Naive thymus-derived CD4-positive, alpha-beta T cell (primary cell): ENCODE measurements at regions not wholly inside any gene's neighbourhood (a gene's known extent, or its start where the extent isn't known, plus 50 kb on each side); places are given as distances from the start of the nearest gene placed in this dataset.
A peak's percentile ranks its signal among the peaks of the same experiment; 100 is the strongest.

Experiments
- ATAC-seq: fragments of 150-1000 bp; cut with Tn5 transposase; 2 replicates; pipeline ENCODE4 v1.10.0; 2021; ENCODE audit warnings: mild to moderate bottlenecking, moderate library complexity
- CTCF ChIA-PET: fragments of 350-600 bp; sonication (Branson Sonifier 250); formaldehyde crosslinking; loops from one replicate; lab custom pipeline; 2021; ENCODE audit warnings: antibody characterized with exemption; lab: Charles Lee
- POLR2A ChIA-PET: fragments of 350-600 bp; sonication (Branson Sonifier 250); formaldehyde crosslinking; loops from one replicate; lab custom pipeline; 2021; ENCODE audit warnings: antibody characterized with exemption, inconsistent platforms; lab: Charles Lee
- DNase-seq, 9 donors: peaks; one replicate each; pipeline versions ENCODE4 v3.0.0 to v3.0.0-alpha.2; 2020 to 2022; ENCODE audit warnings: mixed read lengths in 1 of 9
- H3K27ac ChIP-seq: one replicate; pipeline ENCODE4 v1.7.0; 2013; ENCODE audit warnings: mild to moderate bottlenecking, low read depth, low read length, moderate library complexity
- H3K27me3 ChIP-seq, 2 donors: one replicate each; pipeline ENCODE4 v1.7.0; 2013; ENCODE audit warnings: low read length in 2 of 2, mild to moderate bottlenecking in 2 of 2, moderate library complexity in 2 of 2; ENCODE audit not compliant: control insufficient read depth in 2 of 2, insufficient read depth in 2 of 2
- H3K36me3 ChIP-seq, 3 experiments: 1 replicate in 2 of 3; 2 replicates in 1 of 3; pipeline ENCODE4 v1.7.0; 2013; ENCODE audit warnings: low read length in 3 of 3, mild to moderate bottlenecking in 3 of 3, moderate library complexity in 1 of 3; ENCODE audit not compliant: insufficient read depth in 3 of 3, control insufficient read depth in 2 of 3
- H3K4me1 ChIP-seq, 2 donors: one replicate each; pipeline ENCODE4 v1.7.0; 2013; ENCODE audit warnings: low read length in 2 of 2, mild to moderate bottlenecking in 2 of 2, moderate library complexity in 1 of 2; ENCODE audit not compliant: control insufficient read depth in 2 of 2, insufficient read depth in 2 of 2
- H3K4me3 ChIP-seq: 2 replicates; pipeline ENCODE4 v1.7.0; 2013; ENCODE audit warnings: mild to moderate bottlenecking, low read length
- H3K9me3 ChIP-seq, 3 experiments: 1 replicate in 2 of 3; 2 replicates in 1 of 3; pipeline ENCODE4 v1.7.0; 2013; ENCODE audit warnings: low read length in 3 of 3; ENCODE audit not compliant: control insufficient read depth in 2 of 3
- H3K27ac Mint-ChIP-seq, 9 donors: one replicate each; pipeline ENCODE4 v1.8.0; 2020 to 2022; ENCODE audit warnings: mixed read lengths in 9 of 9, mild to moderate bottlenecking in 8 of 9, moderate library complexity in 5 of 9, inconsistent platforms in 2 of 9
- H3K27me3 Mint-ChIP-seq, 5 donors: one replicate each; pipeline ENCODE4 v1.8.0; 2021 to 2022; ENCODE audit warnings: mixed read lengths in 5 of 5, mild to moderate bottlenecking in 1 of 5
- H3K36me3 Mint-ChIP-seq, 5 donors: one replicate each; pipeline ENCODE4 v1.8.0; 2020 to 2022; ENCODE audit warnings: mixed read lengths in 5 of 5, mild to moderate bottlenecking in 3 of 5, inconsistent platforms in 1 of 5
- H3K4me1 Mint-ChIP-seq, 7 donors: one replicate each; pipeline ENCODE4 v1.8.0; 2020 to 2022; ENCODE audit warnings: mixed read lengths in 7 of 7, mild to moderate bottlenecking in 3 of 7, inconsistent platforms in 1 of 7
- H3K4me3 Mint-ChIP-seq, 10 donors: one replicate each; pipeline ENCODE4 v1.8.0; 2020 to 2022; ENCODE audit warnings: mild to moderate bottlenecking in 10 of 10, mixed read lengths in 10 of 10, moderate library complexity in 6 of 10, inconsistent platforms in 2 of 10
- H3K9me3 Mint-ChIP-seq, 11 donors: one replicate each; pipeline ENCODE4 v1.8.0; 2020 to 2022; ENCODE audit warnings: mixed read lengths in 11 of 11, mild to moderate bottlenecking in 4 of 11, inconsistent platforms in 1 of 11, moderate library complexity in 1 of 11
- intact Hi-C, 2 donors: fragments of 100-400 bp; cut with micrococcal nuclease; formaldehyde crosslinking; loops; one replicate each; pipeline ENCODE4 v1.15.1; 2023

DNA sequence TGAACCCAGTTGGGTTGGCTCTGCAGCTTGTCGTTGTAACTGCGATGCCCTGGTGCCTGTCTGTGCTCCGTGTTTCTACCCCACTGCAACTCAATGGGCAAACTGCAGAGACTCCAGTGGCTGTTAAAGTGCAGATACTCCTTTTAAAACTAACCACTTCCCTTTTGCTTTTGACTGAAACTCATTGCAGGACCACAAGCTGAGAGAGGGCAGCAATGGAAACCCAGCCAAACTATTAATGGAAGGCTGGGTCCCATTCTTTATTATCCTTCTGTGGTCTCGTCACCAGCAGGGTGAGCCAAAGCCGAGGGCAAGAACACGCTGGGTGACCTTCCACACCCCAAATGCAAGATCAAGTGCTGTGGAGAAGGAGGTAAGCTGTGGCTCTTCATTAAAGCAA, 910.4 kb downstream of the VRK1 start:
- CTCF ChIA-PET = interaction anchor here (0.5 to 0.7 kb wide), 2 partner anchors 485 to 1446 kb away, joined by 3 to 4 read pairs; no protein-coding TSS in a partner anchor
- H3K4me3 ChIP-seq = peak overlapping the region; percentile 7
- peaks cover 70 to 100% (median 98%) of the 10 kb centered on the region in 7 donors for H3K4me1 Mint-ChIP-seq
- POLR2A ChIA-PET = interaction anchor here (0.8 to 4.4 kb wide), 5 partner anchors 10 to 1565 kb away, joined by 3 to 33 read pairs (median 3); partner anchors contain the start of gene BCL11B
- ATAC-seq (peak; percentile 25), DNase-seq (peak in 1 of 9 donors; percentile 19)
- no peak overlapping the region for H3K27ac ChIP-seq
- H3K27ac Mint-ChIP-seq = peak overlapping the region; percentile 26 to 96 (median 85)
- peak overlapping the region in 9 of 10 donors; percentile 7 to 83 (median 52) for H3K4me3 Mint-ChIP-seq
- H3K27me3 ChIP-seq = no peaks in the 10 kb centered on the region
- intact Hi-C loops = loop anchor here (1.0 to 10.0 kb wide), 9 partner anchors 70 to 427 kb away; no protein-coding TSS in a partner anchor
- H3K9me3 Mint-ChIP-seq = peaks cover 0 to 16% (median 6%) of the 10 kb centered on the region in 11 donors
- H3K36me3 ChIP-seq = no peaks in the 10 kb centered on the region
- peaks cover 81 to 85% of the 10 kb centered on the region in 2 donors for H3K4me1 ChIP-seq
- peaks cover 0 to 5% (median 0%) of the 10 kb centered on the region in 3 experiments for H3K9me3 ChIP-seq
- no peaks in the 10 kb centered on the region for H3K27me3 Mint-ChIP-seq
- peaks cover 0 to 21% (median 4%) of the 10 kb centered on the region in 5 donors for H3K36me3 Mint-ChIP-seq

- Mint-ChIP-seq H3K9me3 (peaks cover 0 to 3% (median 0%) of the 10 kb centered on the region in 11 donors), H3K36me3 (peaks cover 0 to 6% (median 0%) of the 10 kb centered on the region in 5 donors), H3K4me3 (peak overlapping the region; percentile 2 to 61 (median 48)), H3K27ac (peak overlapping the region; percentile 10 to 96 (median 81)), H3K27me3 (no peaks in the 10 kb centered on the region), H3K4me1 (peaks cover 54 to 87% (median 79%) of the 10 kb centered on the region in 7 donors)
- Histone ChIP-seq H3K4me1 (peaks cover 62 to 65% of the 10 kb centered on the region in 2 donors), H3K9me3 (no peaks in the 10 kb centered on the region), H3K27ac (peak overlapping the region; percentile 34), H3K36me3 (no peaks in the 10 kb centered on the region), H3K4me3 (no peak overlapping the region), H3K27me3 (no peaks in the 10 kb centered on the region)
- ATAC-seq (peak; percentile 76), DNase-seq (peak in 7 of 9 donors; percentile 30 to 65 (median 58))
- POLR2A ChIA-PET = interaction anchor here (0.7 to 4.4 kb wide), 5 partner anchors 9 to 425 kb away, joined by 3 to 33 read pairs (median 7); no protein-coding TSS in a partner anchor
- intact Hi-C loops = loop anchor here (1.0 to 10.0 kb wide), 9 partner anchors 11 to 425 kb away; no protein-coding TSS in a partner anchor
- CTCF ChIA-PET = no interaction called here
These were observed 912.4 kb downstream of the VRK1 start for GRCh38 chr14:97709552-97709951.

DNA sequence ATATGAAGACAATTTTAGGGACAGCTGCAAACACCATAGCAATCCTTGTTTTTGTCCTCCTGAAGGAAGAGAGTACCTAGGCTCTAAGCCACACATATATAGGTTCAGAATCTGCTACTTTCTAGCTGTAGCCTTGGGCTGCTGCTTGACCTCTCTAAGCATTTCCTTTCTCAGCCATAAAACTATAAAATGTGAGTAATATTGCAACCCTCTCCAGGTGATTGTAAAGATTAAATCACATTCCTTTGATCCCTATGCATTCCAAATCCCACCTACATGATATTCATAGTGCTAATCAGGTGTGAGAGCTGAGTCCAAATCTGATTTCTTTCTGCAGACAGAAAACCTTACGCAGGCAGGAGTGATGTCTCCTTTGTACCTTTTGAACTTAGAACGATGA, 913.5 kb downstream of the VRK1 start:
- Mint-ChIP-seq H3K27me3 (no peaks in the 10 kb centered on the region), H3K4me1 (peaks cover 45 to 75% (median 67%) of the 10 kb centered on the region in 7 donors), H3K36me3 (peaks cover 0 to 6% (median 0%) of the 10 kb centered on the region in 5 donors), H3K4me3 (peak overlapping the region in 7 of 10 donors; percentile 1 to 54 (median 33)), H3K27ac (peak overlapping the region in 8 of 9 donors; percentile 4 to 96 (median 66)), H3K9me3 (peaks cover 0 to 3% (median 0%) of the 10 kb centered on the region in 11 donors)
- Histone ChIP-seq H3K27ac (peak overlapping the region; percentile 27), H3K9me3 (no peaks in the 10 kb centered on the region), H3K27me3 (no peaks in the 10 kb centered on the region), H3K4me3 (no peak overlapping the region), H3K4me1 (peaks cover 50 to 53% of the 10 kb centered on the region in 2 donors), H3K36me3 (no peaks in the 10 kb centered on the region)
- intact Hi-C loops = no loop called here
- ChIA-PET POLR2A (interaction anchor here (1.3 to 4.4 kb wide), 4 partner anchors 8 to 108 kb away, joined by 3 to 33 read pairs (median 10); no protein-coding TSS in a partner anchor), CTCF (no interaction called here)
- DNase-seq (no peak), ATAC-seq (no peak)

GRCh38 chr14:97712471-97712870, 915.3 kb downstream of the VRK1 start:
- intact Hi-C loops = no loop called here
- H3K36me3 ChIP-seq = no peaks in the 10 kb centered on the region
- CTCF ChIA-PET = interaction anchor here (1.3 kb wide), 1 partner anchor 12 kb away, joined by 6 read pairs; no protein-coding TSS in a partner anchor
- POLR2A ChIA-PET = interaction anchor here (1.6 kb wide), 1 partner anchor 19 kb away, joined by 5 read pairs; no protein-coding TSS in a partner anchor
- Mint-ChIP-seq H3K27ac (peak overlapping the region in 8 of 9 donors; percentile 56 to 96 (median 75)), H3K9me3 (no peaks in the 10 kb centered on the region), H3K4me3 (no peak overlapping the region), H3K36me3 (peaks cover 0 to 3% (median 0%) of the 10 kb centered on the region in 5 donors), H3K27me3 (no peaks in the 10 kb centered on the region), H3K4me1 (peaks cover 30 to 59% (median 50%) of the 10 kb centered on the region in 7 donors)
- no peak overlapping the region for H3K27ac ChIP-seq
- no peaks in the 10 kb centered on the region for H3K27me3 ChIP-seq
- no peak overlapping the region for H3K4me3 ChIP-seq
- DNase-seq = no peak
- no peak for ATAC-seq
- no peaks in the 10 kb centered on the region for H3K9me3 ChIP-seq
- H3K4me1 ChIP-seq = peaks cover 33 to 38% of the 10 kb centered on the region in 2 donors

- H3K36me3 ChIP-seq = no peaks in the 10 kb centered on the region
- peaks cover 27 to 32% of the 10 kb centered on the region in 2 donors for H3K4me1 ChIP-seq
- Mint-ChIP-seq H3K36me3 (peaks cover 0 to 3% (median 0%) of the 10 kb centered on the region in 5 donors), H3K4me1 (peaks cover 28 to 56% (median 44%) of the 10 kb centered on the region in 7 donors), H3K27ac (peak overlapping the region in 5 of 9 donors; percentile 4 to 96 (median 73)), H3K4me3 (no peak overlapping the region), H3K9me3 (no peaks in the 10 kb centered on the region), H3K27me3 (no peaks in the 10 kb centered on the region)
- ATAC-seq (no peak), DNase-seq (no peak)
- H3K4me3 ChIP-seq = no peak overlapping the region
- POLR2A ChIA-PET = interaction anchor here (0.8 to 2.5 kb wide), 6 partner anchors 8 to 1547 kb away, joined by 3 to 7 read pairs (median 4); no protein-coding TSS in a partner anchor
- no peaks in the 10 kb centered on the region for H3K9me3 ChIP-seq
- CTCF ChIA-PET = interaction anchor here (0.6 to 1.3 kb wide), 2 partner anchors 8 to 11 kb away, joined by 5 to 6 read pairs; no protein-coding TSS in a partner anchor
- no peak overlapping the region for H3K27ac ChIP-seq
- H3K27me3 ChIP-seq = no peaks in the 10 kb centered on the region
- intact Hi-C loops = no loop called here
These were observed 915.8 kb downstream of the VRK1 start for GRCh38 chr14:97713023-97713422.

DNA sequence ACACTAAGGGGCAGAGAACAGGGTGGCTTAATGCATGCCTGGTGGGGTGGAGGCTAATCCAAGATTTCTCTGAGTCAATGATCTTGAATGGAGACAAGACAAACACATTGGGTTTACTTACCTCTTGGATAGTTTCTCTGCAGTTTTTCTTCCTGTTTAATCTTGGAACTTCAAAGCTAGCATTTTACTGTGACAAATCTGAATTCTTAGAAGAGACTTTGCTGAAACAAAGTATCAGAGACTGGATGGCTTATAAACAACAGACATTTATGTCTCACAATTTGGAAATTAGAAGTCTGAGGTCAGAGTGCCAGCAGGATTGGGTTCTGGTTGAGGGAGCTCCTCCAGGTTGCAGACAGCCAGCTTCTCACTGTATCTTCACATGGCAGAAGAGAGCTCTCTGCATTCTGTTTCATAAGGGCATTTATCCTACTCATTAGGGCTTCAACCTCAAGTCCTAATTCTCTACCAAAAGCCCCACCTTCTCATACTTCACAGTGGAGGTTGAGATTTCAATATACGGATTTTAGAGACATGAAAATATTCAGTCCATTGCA, 921.8 kb downstream of the VRK1 start:
- peaks cover 22 to 50% of the 10 kb centered on the region in 2 donors for H3K4me1 ChIP-seq
- H3K36me3 ChIP-seq = no peaks in the 10 kb centered on the region
- Mint-ChIP-seq H3K4me3 (peak overlapping the region; percentile 2 to 44 (median 26)), H3K4me1 (peaks cover 38 to 59% (median 56%) of the 10 kb centered on the region in 7 donors), H3K9me3 (no peaks in the 10 kb centered on the region), H3K27me3 (no peaks in the 10 kb centered on the region), H3K36me3 (peaks cover 0 to 10% (median 0%) of the 10 kb centered on the region in 5 donors), H3K27ac (peak overlapping the region; percentile 20 to 97 (median 83))
- ChIA-PET CTCF (interaction anchor here (0.7 kb wide), 1 partner anchor 133 kb away, joined by 3 read pairs; no protein-coding TSS in a partner anchor), POLR2A (interaction anchor here (0.6 to 1.3 kb wide), 4 partner anchors 9 to 185 kb away, joined by 3 to 12 read pairs (median 4); no protein-coding TSS in a partner anchor)
- DNase-seq = no peak
- H3K9me3 ChIP-seq = no peaks in the 10 kb centered on the region
- no peaks in the 10 kb centered on the region for H3K27me3 ChIP-seq
- peak overlapping the region; percentile 54 for H3K27ac ChIP-seq
- peak overlapping the region; percentile 9 for H3K4me3 ChIP-seq
- ATAC-seq = no peak
- intact Hi-C loops = no loop called here
